HG02678 (cell line): ENCODE measurements at regions not wholly inside any gene's neighbourhood (a gene's known extent, or its start where the extent isn't known, plus 50 kb on each side); places are given as distances from the start of the nearest gene placed in this dataset.
"Not testable (repeated sequence)": the region's sequence is repeated elsewhere in the genome, so short reads cannot be mapped to it uniquely, and the experiment has no call there.

Experiments used
- ATAC-seq: cut with Tn5 transposase; IDR thresholded peaks from one replicate; pipeline ENCODE4 v1.9.1; 2021; ENCODE audit warnings: mild to moderate bottlenecking, moderate library complexity; ENCODE audit not compliant: unreplicated experiment

DNA sequence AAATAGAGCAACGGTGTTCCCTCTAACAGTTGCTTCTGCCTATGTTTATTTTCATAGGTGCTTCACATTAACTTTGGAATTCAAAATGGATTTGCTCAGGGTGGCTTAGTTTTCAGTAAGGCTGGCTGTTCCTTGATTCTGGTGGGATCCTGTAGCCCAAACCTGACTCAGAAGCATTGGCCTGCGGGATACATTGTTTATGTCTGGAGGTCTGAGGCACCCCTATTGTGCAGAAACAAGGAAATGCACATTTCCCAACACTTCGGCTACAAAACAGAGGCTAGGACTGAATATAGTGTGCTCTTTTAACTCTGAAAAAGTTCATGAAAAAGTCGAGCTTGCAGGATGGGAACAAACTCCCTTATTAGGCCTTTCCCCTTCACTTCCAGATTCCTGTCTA lies 133.8 kb upstream of the F3 start:
- no peak for ATAC-seq

DNA sequence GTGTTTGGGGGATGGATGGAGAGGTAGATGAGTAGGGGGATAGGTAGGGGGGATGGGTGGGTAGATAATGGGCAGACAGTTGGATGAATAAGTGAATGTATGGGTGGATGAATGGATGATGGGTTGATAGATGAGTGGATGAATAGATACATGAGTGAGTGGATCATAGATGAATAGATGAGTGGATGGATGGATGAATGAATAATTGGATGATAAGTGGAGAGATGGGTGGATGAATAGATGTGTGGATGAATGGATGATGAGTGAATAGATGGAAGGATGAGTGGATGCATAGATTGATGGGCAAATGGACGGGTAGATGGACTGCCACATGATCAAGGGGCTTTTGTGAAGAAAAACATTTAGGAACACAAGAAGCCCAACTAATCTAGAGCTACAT lies 133.3 kb upstream of the F3 start:
- no peak for ATAC-seq

DNA sequence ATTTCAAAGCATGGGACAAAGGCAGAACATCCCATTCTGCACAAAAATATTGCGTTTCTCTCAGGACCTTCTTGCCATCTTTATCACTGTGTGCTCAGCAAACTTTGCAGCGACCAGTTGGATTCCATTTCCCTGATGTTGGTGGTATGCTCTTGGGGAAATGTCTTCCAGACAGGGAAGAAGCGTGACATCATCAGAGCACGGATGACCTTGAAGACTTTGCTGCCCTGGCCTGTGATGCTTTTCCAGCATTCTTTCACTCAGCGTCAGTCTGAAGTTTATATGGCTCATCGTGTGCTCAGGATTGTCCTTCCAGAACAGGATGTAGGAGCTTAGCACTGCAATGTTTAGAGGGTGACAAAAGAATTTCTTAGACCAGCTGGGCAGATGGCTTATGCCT lies 131.4 kb upstream of the F3 start:
- ATAC-seq, result no peak

DNA sequence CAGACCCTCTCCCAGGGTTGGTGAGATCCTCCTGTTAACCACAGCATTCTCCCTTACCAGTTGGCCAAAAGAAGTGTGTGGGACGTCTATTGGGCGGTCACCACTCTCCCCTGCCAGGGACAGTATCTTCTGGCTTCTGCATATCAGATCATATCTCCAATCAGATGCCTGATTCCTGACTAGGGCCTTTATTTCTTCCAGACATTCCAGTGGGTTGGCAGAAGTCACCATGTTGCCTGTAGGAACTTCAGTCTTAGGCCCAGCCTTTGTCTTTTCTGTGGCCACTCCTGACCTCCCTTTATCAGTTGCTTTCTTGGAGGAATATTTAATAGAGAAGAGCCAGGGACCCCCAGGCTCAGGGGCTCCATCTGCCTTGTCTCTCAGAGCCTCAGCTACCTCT lies 130.4 kb upstream of the F3 start:
- no peak for ATAC-seq

DNA sequence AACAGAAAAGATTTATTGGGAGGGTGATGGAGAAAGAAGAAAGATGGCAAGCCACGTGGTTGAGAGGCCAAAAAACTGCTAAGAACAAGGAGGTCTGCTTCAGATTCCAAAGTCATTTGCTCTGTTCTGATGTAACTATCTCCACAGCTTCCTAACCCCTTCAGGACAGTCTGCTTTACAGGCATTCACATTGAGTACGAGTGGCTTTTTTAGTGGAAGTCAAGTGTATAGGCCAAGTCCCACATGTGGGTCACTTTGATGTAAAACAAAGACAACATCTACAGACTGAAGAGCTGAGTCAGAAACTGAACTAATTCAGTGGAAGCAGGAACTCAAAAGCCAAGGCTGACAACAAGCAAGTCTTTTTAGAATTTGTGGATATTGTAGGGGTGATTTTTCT lies 128.7 kb upstream of the F3 start:
- ATAC-seq, result no peak

DNA sequence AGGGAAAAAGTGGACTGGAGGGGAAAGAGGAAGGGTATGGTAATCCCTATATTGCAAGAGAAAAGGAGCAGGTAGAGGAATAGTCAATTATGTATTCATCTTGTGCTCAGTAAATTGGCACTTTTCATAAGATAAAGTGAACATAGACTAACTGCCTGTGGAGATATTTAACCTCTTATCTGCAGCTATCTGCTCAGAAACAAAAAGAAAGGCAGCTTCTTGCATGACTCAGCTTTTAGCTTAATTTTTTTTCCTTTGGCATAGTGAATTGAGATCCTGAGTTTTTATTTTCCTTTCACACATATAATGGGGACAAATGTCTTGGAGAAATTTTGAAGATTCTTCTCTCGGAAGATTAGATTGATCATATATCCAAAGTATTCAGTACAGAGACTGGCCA lies 127.6 kb upstream of the F3 start:
- no peak for ATAC-seq

DNA sequence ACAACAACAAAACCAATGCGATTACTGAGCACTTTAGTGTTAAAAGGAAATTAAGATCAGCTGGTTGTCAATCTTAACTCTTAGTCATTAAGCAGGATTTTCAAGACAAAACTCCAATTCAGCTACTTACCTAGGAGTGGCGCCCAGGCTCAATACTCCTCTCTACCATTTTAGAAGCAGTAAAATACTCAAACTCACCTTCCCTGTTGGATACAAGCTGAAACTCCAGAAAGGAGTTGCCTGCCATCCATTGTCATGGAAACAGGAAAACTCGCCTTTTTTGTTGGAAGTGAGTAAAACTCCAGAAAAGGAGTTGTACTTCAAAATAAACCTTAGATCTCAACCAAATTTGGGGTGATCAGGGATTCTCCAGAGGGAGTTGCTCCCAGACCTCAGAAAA lies 127.0 kb upstream of the F3 start:
- ATAC-seq, result no peak

DNA sequence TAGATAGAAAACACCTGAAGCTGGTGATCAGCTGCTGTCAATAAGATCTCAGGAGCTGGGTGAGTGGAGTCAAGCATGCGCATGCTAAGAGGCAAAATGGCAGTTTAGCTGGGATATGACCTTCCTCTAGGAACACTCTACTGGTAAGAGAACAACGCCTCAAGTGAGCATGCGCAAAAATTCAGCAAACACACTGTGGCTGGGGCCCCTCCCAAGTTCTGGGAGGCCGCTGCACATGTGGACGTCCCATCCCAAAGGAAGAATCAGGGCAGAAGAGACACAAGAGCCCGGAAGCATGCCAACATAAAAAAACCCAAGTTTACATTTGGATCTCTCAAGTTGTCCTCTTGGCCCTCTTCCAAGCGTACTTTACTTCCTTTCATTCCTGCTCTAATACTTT lies 126.3 kb upstream of the F3 start:
- ATAC-seq, result no peak

DNA sequence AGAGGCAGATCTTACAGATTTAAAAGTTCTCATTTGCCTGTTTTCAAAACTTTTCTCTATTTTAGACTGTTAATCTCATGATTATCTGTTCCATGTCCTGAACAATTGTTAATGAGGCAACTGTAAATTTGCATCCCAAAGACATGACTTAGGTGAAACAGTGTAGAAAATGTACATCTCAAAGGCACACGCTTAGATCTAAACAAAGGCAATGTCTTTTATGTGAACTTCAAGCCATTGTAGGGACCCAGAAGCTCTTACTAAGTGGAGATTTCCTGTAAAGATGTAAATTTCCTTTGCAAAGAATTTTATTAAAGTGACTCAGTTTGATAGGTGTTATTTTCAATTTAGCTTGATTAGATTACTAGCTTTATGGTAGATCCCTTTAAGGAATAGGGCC lies 125.2 kb upstream of the F3 start:
- ATAC-seq, result no peak

DNA sequence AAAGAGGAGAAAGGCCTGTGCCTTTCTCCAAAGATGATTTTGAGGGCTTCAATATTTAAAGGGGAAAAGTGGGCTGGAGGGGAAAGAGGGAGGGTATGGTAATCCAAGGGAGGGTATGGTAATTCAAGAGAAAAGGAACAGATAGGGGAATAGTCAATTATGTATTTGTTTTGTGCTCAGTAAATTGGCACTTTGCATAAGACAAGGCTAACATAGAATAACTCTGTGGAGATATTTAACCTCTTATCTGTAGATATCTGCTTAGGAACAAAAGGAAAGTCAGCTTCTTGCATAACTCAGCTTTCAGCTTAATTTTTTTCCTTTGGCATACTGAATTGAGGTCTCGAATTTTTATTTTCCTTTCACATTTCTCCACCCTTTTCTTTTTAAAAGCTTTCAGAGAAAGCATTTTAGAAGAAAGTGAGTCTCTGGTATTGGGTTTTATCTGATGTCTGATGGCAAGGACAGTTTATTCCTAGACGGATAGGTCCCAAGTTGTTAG lies 119.9 kb upstream of the F3 start:
- ATAC-seq, result no peak

DNA sequence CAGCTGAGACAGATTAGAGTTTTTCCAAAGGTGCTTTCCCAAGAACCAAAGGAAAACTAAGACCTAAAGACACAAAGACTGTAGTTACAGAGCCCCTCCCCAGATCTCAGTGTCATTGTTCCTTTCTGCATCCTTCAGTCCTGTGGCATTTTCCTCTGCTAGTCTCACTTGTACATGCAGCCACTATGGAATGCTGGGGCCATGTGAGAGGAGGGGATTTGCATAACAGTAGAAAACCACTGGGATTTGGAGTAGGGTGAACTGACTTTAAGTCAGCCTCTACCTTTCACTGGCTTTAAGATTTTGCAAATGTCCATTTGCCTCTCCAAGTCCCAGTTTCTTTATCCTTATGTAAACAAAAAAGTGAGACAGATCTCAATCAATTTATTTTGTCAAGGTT lies 119.4 kb upstream of the F3 start:
- no peak for ATAC-seq

DNA sequence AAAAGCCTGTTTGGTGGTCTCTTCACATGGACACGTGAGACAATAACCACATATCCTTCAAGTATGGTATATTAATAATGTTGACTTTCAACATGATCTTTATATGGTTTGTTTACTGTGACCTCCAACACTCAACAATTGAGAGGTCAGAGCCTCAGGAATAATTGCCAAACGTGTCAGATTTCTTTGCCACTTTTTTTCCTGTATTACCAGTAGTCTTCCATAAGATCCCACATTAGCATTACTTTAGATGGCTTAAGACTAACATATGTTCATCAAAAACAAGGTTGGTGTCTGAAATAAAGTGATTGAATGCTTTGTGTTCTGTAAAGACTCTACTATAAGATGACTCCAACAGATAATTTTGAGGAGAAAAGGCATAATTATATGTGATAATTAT lies 118.7 kb upstream of the F3 start:
- ATAC-seq, result no peak

DNA sequence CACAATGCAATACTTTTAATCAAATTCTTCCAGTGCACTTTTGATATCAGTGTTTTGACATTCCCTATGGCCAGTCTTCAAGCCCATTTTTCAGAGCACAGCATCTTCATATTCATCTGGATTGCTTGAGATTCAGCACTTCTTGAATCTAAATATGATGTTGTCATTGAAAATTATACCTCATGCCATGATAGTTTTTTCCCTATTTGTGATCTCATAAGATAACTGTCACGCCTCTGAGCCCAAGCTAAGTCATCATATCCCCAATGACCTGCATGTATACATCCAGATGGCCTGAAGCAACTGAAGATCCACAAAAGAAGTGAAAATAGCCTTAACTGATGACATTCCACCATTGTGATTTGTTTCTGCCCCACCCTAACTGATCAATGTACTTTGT lies 117.6 kb upstream of the F3 start:
- not testable (repeated sequence) for ATAC-seq

DNA sequence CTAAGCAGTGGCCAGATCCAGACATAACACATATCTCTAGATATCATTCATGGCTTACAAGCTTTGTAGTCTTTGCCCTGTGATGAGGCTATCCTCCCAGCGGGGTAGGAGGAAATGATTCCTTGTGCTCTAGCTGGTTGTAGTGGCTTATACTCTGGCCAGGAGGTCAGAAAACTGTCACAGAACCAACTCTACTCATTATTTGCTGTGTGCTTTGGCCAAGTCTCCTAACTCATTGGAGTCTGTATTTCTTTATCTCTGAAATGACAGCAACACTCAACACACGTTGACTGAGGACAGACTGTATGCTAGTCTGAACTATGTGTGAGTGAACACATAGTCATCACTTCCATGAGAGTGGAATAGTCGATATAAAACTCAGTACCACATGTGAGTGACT lies 116.7 kb upstream of the F3 start:
- no peak for ATAC-seq

DNA sequence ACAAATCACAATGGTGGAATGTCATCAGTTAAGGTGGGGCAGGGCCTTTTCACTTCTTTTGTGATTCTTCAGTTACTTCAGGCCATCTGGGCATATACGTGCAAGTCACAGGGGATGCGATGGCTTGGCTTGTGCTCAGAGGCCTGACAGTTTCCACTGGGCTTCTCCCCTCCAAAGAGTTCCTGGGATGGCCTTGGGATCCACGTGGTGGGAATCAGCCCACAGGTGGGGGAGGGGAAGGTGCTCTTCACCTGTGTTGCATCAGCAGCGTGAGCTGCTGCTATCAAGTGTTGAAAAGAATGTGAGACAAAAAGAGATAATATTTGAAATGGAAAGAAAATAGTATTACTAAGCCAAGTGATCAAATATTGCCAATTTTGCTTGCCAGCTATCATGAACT lies 116.2 kb upstream of the F3 start:
- not testable (repeated sequence) for ATAC-seq

DNA sequence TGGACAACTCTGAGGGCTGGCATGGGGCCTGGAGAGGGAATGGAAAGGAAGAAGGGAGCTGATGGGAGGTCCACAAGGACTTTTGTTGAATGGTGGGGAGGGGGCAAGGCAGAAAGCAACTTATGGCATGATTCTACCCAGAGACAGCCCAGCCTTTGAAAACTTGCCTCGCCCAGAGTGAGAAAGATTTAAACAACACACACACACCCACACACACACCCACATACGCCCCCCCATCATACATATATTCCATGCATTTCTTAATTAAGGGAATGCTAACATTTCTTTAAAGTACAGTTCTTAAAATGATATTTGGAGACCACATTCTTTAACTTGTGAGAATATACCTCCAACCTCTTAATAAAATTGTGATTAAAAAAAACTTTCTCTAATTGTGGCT lies 115.4 kb upstream of the F3 start:
- ATAC-seq, result no peak

DNA sequence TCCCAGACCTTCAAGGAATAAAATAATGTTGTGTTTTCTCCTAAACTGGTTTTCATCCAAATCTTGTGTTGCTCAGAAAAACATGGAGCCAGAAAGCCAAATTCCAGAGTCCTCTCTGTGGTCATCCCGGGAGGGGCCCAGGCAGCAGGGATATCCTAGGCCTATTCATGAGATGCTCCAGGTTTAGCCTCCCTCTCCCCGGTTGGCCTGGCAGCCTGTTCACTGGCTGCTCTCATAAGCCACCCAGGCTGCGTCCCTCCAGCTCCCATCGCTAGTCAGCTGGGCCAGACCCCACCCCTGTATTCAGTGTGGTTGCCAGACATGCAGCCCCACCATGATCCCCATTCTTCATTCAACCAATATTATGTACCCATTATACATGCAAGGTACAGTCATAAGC lies 113.4 kb upstream of the F3 start:
- no peak for ATAC-seq

DNA sequence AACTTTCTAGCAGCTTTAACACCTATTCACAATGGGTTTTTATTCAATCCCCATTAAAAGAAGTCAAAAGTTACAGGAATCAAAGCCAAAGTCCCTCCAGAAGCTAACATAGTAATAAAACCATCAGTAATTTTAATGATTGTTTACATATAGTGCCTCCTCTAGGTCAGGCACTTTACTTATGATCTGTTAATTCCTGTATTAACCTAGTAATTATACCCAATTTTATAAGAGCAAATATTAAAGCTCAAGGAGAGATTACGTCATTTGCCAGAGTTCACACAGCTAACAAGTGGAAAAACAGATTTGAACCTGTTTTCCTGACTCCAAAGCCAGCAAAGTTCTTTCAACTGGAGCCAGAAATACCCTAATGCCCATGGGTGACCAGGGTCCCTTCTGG lies 112.9 kb upstream of the F3 start:
- no peak for ATAC-seq

DNA sequence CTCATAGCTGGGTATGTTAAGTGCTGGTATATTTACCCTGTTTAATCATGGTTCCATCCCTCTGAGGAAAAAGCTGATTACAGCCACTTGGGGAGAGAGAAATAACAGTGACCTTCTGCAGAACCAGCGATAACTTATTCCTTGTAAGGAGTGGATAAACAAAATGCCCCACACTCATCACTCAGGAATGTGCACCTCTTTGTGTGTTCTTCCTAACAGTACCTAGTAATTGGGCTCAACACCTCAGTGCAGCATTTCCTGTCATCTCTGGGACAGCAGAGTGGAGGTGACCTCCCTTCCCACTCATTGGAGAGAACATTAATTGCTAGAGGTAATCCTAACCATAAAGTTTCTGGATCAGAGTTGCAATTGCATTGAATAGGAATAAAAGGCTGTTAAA lies 112.5 kb upstream of the F3 start:
- no peak for ATAC-seq

DNA sequence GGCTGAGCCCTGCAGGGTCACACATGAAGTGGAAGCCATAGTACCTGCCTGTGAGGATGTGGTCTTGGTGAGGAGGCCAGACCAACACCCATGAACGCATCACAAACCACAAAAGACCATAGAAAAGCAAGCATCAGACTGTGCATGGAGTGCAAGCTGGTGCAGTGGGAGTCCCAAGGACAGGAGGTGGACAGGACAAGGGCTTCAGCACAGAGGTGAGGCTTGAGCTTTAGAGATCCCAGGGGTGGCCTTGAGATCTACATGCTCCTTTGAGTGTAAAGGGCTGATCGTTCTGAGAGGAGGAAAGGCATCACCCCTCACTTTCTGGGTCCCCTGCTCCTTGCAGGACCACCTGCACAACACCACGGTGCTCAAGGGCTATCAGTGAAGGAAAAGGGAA lies 111.9 kb upstream of the F3 start:
- ATAC-seq, result no peak

DNA sequence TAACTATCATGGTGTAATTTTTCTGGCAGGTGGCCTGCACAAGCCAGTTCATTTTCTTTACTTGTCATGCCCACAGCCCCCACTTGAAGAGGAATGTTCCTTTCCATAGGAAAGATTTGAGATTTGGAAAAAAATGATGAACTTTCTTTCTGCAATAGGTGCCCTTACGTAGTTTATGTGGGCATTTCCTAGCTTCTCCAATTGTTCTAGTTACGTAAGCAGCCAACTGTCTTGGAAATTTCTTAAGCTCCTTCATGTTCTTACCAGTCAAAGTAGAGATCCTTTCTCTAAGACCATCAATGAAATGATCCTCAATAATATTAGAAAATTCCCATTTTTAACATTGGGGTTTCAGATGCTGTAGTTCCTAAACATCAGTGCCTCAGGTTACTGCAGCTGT lies 109.5 kb upstream of the F3 start:
- ATAC-seq, result no peak

DNA sequence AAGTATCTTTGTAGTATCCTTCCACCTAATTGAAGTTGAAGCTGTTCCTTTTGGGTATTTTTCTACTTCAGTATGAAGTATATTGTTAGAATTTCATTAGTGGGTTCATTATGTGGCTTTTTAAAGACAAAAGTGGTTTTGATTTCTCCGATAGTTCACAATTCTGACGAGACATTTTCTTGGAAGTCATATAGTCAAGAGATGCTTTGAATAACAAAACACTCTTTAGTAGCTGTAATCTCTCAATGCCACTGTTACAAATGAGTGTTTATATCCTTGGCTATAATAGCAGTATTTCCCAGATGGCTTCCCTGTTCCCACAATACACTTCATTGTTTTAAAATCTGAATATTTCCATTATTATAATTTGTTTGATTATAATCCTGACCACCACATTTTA lies 108.7 kb upstream of the F3 start:
- no peak for ATAC-seq

DNA sequence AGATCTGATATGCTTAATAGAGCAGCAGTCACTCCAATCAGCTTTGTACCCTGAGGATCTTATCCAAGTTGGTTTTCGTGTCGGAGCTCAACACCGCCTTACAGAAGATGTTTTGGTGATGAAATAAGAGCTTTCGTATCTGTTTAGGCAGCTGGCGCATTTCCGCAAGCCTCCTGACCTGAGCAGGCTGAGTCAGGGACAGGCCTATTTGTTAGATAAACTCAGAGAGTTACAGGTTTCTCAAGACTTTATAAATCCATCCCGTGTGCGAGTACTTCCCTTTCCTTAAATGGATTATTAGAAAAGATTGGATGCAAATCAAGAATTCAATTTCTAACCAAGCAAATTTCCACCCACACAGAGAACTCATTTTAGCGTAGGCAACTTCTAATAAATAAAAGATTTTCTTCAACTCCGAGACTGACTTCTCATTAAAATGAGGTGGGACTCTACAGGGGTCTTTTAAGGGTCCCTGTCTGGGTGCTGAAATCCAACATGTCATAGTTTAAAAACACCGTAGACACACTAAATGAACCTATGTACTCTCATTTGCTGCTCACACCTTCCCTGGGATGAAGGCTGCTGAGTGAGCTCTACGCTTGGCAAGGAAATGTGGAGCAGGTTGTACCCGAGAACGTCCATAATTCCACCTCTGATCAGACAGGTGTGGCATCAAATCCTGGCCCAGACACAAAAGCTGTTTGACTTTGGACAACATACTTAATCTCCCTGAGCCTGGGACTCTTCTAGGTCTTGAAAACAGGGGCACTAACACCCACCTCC lies 106.9 kb upstream of the F3 start:
- no peak for ATAC-seq
